Upper lobe of left lung (tissue), 6 donors: ENCODE measurements at regions not wholly inside any gene's neighbourhood (a gene's known extent, or its start where the extent isn't known, plus 50 kb on each side); places are given as distances from the start of the nearest gene placed in this dataset.

ENCODE experiments used
- ATAC-seq, 2 donors: fragments of 200-7000 bp; cut with Tn5 transposase; one replicate each; pipeline ENCODE4 v1.9.1; 2022; ENCODE audit warnings: mild to moderate bottlenecking in 2 of 2, moderate library complexity in 2 of 2; ENCODE audit not compliant: low FRiP score in 2 of 2
- DNase-seq, 2 donors: peaks; one replicate each; pipeline ENCODE4 v3.0.0-alpha.2; 2019 to 2020
- H3K27ac ChIP-seq, 4 donors: fragments of 200-600 bp; sonication (generic); one replicate each; pipeline ENCODE4 v1.5.1; 2016 to 2019
- H3K27me3 ChIP-seq, 4 donors: fragments of 200-600 bp; sonication (generic); one replicate each; pipeline ENCODE4 v1.5.1; 2017 to 2019
- H3K36me3 ChIP-seq, 4 donors: fragments of 200-600 bp; sonication (generic); one replicate each; pipeline ENCODE4 v1.5.1; 2016 to 2019
- H3K4me1 ChIP-seq, 4 donors: fragments of 200-600 bp; sonication (generic); one replicate each; pipeline ENCODE4 v1.5.1; 2018 to 2019
- H3K4me3 ChIP-seq, 4 donors: fragments of 200-600 bp; sonication (generic); one replicate each; pipeline ENCODE4 v1.5.1; 2017 to 2019; ENCODE audit warnings: mild to moderate bottlenecking in 2 of 4, moderate library complexity in 1 of 4
- H3K9me3 ChIP-seq, 4 donors: fragments of 200-600 bp; sonication (generic); one replicate each; pipeline ENCODE4 v1.5.1; 2018 to 2019
- CTCF ChIP-seq, 6 experiments: fragments of 450-650 bp in 4 of 6; fragments of 200-600 bp in 2 of 6; sonication (generic) in 2 of 6; IDR thresholded peaks; one replicate each; pipeline ENCODE4 v1.5.1; 2016 to 2019; ENCODE audit warnings: antibody characterized with exemption in 6 of 6
- EP300 ChIP-seq, 4 donors: sonication (generic); formaldehyde crosslinking; IDR thresholded peaks; one replicate each; pipeline ENCODE4 v1.5.1; 2017; ENCODE audit warnings: antibody characterized with exemption in 4 of 4, control low read depth in 2 of 4
- POLR2A ChIP-seq, 4 donors: fragments of 450-650 bp; IDR thresholded peaks; one replicate each; pipeline ENCODE4 v1.5.1; 2016 to 2017; ENCODE audit warnings: antibody characterized with exemption in 4 of 4, mild to moderate bottlenecking in 2 of 4
- POLR2AphosphoS5 ChIP-seq, 2 donors: sonication (generic); formaldehyde crosslinking; IDR thresholded peaks; one replicate each; pipeline ENCODE4 v1.5.1; 2017; ENCODE audit warnings: antibody characterized with exemption in 2 of 2
- WGBS, 2 donors: methylation state at CpG; one replicate each; pipeline ENCODE4 v1.1.5; 2017 to 2018; 5-methylcytosine and 5-hydroxymethylcytosine counted together
- donor health status: DM: no; HTN: no; CAD: no; lungs with moderate emphysema.
- donor health status: DM: no; HTN: yes; CAD: no; lungs with severe emphysema.

DNA sequence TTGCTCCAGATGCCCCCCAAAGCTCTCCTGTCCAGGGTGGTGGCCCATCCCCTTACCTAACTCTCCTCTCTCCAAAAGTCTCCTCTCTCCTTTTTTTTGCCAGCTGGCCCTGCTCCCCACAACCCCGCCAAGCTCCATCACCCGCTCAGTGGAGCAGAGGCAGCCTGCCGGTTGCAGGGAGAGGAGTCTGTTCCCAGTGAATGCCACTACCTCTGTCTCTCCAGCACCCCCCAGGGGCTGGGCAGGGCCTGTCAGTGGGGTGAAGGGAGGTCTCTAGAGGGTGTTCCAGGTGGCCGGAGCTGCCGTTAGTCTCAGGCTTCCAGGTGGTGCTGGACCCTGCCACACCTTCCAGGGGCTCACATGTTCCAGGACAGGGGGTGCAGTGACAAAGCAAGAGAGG, 387.0 kb downstream of the CTTN start:
- H3K4me3 ChIP-seq = no peak overlapping the region
- H3K9me3 ChIP-seq = no peaks in the 10 kb centered on the region
- H3K36me3 ChIP-seq = no peaks in the 10 kb centered on the region
- no peaks in the 10 kb centered on the region for H3K27me3 ChIP-seq
- TF ChIP-seq POLR2A (IDR thresholded peaks at IDR 0.05) = no peak
- WGBS, 2 donors = 86 to 92% methylated on average over 5 of the region's 5 CpGs
- no peak overlapping the region for H3K27ac ChIP-seq
- DNase-seq = no peak
- H3K4me1 ChIP-seq = no peaks in the 10 kb centered on the region
- no peak for ATAC-seq

DNA sequence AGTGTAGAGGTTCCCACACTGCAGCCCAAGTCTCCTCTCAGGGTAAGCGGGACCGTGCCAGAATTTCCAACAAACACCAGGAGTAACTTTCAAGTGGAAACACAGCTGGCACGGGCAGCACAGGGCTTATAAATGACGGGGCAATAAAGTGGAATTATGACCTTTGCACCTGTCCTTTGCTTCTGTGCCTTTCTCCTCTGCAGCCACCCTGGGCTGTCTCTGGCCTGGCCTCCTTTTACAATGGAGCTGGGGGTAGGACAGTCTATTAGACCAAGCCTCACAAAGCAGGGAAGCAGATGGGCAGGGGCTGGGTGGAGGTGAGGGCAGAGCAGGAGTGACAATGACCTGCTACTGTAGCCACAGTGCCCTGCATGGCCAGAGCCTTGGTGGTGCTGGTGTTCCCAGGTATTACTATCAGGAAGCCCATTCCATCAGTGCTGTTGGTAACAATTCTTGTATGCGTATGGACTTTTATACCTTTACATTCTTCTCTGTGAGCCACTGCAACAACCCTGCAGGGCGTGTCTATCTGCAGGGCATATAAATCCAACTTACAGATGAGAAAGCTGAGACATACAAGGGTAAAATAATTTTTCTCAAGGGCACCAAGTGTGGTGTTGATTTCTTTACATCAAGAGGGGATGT, 387.8 kb downstream of the CTTN start:
- no peak overlapping the region for H3K4me3 ChIP-seq
- TF ChIP-seq CTCF (IDR thresholded peaks at IDR 0.05) = no peak
- TF ChIP-seq EP300 (IDR thresholded peaks at IDR 0.05) = no peak
- TF ChIP-seq POLR2AphosphoS5 (IDR thresholded peaks at IDR 0.05) = no peak
- TF ChIP-seq POLR2A (IDR thresholded peaks at IDR 0.05) = no peak
- no peaks in the 10 kb centered on the region for H3K36me3 ChIP-seq
- no peak overlapping the region for H3K27ac ChIP-seq
- no peak for ATAC-seq
- H3K9me3 ChIP-seq = no peaks in the 10 kb centered on the region
- H3K4me1 ChIP-seq = no peaks in the 10 kb centered on the region
- H3K27me3 ChIP-seq = no peaks in the 10 kb centered on the region
- WGBS, 2 donors = 82 to 89% methylated on average over 6 of the region's 6 CpGs
- no peak for DNase-seq

DNA sequence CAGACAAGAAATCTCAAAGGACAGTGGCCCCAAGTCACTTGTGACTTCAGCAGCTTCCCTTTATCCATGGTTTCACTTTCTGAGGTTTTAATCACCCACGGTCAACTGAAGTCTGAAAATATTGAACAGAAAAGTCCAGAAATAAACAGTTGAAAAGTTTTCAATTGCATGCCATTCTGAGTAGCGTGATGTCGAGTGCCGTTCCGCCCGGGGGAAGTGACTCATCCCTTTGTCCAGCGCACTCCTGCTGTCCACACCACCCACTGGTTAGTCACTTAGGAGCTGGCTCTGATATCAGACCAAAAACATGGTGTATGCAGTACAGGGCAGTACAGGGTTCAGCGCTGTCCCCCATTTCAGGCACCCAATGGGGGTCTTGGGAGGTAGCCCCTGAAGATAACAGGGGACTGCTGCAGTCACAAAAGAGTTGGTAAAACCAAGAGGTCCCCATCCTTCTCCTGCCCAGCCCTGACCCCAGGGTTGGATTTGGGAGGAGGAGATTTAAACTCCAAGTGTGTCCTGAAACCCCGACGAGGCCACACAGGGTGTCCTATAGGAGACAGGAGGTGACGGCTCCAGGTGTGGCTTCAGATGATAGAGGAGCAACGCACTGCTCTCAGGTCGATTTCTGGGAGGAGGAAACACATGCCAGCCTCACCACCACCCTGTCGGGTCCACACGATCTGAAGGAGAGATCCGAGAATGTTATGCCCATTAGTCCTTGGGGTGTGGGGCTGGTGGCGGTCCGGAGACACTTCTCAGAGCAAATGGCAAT, 390.1 kb downstream of the CTTN start:
- Histone ChIP-seq H3K9me3 (peaks cover 3 to 9% (median 6%) of the 10 kb centered on the region in 4 donors), H3K27me3 (no peaks in the 10 kb centered on the region), H3K27ac (no peak overlapping the region), H3K4me3 (no peak overlapping the region), H3K4me1 (no peaks in the 10 kb centered on the region), H3K36me3 (no peaks in the 10 kb centered on the region)
- WGBS, 2 donors = 86 to 87% methylated on average over 17 to 18 of the region's 18 CpGs
- DNase-seq (no peak), ATAC-seq (peak in 1 of 2 donors; percentile 80)
- no peak for TF ChIP-seq EP300 (IDR thresholded peaks at IDR 0.05)
- TF ChIP-seq POLR2AphosphoS5 (IDR thresholded peaks at IDR 0.05) = no peak
- no peak for TF ChIP-seq CTCF (IDR thresholded peaks at IDR 0.05)
- no peak for TF ChIP-seq POLR2A (IDR thresholded peaks at IDR 0.05)

GRCh38 chr11:70790671-70791300, 392.5 kb downstream of the CTTN start:
- TF ChIP-seq CTCF (IDR thresholded peaks at IDR 0.05) (no peak), POLR2A (IDR thresholded peaks at IDR 0.05) (no peak), EP300 (IDR thresholded peaks at IDR 0.05) (no peak), POLR2AphosphoS5 (IDR thresholded peaks at IDR 0.05) (no peak)
- no peaks in the 10 kb centered on the region for H3K27me3 ChIP-seq
- no peak overlapping the region for H3K4me3 ChIP-seq
- no peaks in the 10 kb centered on the region for H3K36me3 ChIP-seq
- WGBS, 2 donors = 79 to 89% methylated on average over 7 to 12 of the region's 12 CpGs
- no peaks in the 10 kb centered on the region for H3K4me1 ChIP-seq
- no peak overlapping the region for H3K27ac ChIP-seq
- H3K9me3 ChIP-seq = peaks cover 11 to 21% (median 12%) of the 10 kb centered on the region in 4 donors
- ATAC-seq (no peak), DNase-seq (no peak)

DNA sequence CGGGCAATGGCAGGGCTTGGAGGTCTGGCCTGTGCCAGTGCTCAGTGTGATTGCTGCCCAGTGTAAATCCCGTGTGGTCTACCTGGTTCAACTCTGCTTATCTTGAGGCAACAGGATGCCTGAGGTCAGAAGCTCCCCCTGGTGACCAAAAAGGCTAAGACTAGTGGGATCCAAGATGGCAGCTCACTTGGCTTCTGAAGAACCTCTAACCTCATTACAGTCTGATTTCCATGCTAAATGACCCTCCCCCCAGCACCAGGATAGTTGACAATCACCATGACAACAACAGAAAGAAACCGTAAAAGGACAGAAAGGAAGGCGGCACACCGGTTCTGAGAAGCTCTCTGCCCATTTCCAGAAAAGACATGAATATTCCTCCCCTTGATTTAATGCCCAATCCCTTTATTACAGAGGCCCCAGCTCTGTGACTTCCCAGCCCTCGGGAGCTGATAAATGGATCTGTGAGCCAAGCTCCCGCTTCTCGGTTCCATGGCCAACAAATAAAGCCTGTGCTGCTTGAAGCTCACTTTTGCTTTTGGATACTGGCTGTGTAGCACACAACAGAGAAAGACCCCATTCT, 398.4 kb downstream of the CTTN start:
- Histone ChIP-seq H3K4me3 (no peak overlapping the region), H3K27ac (no peak overlapping the region), H3K9me3 (peaks cover 11 to 21% (median 15%) of the 10 kb centered on the region in 4 donors), H3K36me3 (peaks cover 0 to 2% (median 0%) of the 10 kb centered on the region in 4 donors), H3K4me1 (no peaks in the 10 kb centered on the region), H3K27me3 (no peaks in the 10 kb centered on the region)
- 84 to 85% methylated on average over 8 of the region's 8 CpGs for WGBS, 2 donors
- DNase-seq (no peak), ATAC-seq (no peak)
- TF ChIP-seq CTCF (IDR thresholded peaks at IDR 0.05) = no peak
- TF ChIP-seq POLR2A (IDR thresholded peaks at IDR 0.05) = no peak
- TF ChIP-seq POLR2AphosphoS5 (IDR thresholded peaks at IDR 0.05) = no peak
- TF ChIP-seq EP300 (IDR thresholded peaks at IDR 0.05) = no peak
